OCI-LY7 (cell line): ENCODE measurements at regions not wholly inside any gene's neighbourhood (a gene's known extent, or its start where the extent isn't known, plus 50 kb on each side); places are given as distances from the start of the nearest gene placed in this dataset.

Experiments used
- BruUV-seq: library from RNA; stranded (reverse); fragments of 400-500 nt; replicated peaks from 2 replicates; lab custom pipeline; 2021; lab: Mats Ljungman, UMichigan
- CTCF ChIA-PET: fragments of 300-600 bp; sonication (Branson Sonifier 250); formaldehyde crosslinking; loops from one replicate; lab custom pipeline; 2022; ENCODE audit warnings: antibody characterized with exemption; ENCODE audit not compliant: unreplicated experiment; lab: Charles Lee
- POLR2A ChIA-PET: fragments of 300-600 bp; sonication (Branson Sonifier 250); formaldehyde crosslinking; loops from one replicate; lab custom pipeline; 2022; ENCODE audit warnings: antibody characterized with exemption; lab: Charles Lee
- DNase-seq: peaks from one replicate; pipeline ENCODE4 v3.0.0-alpha.2; 2015; ENCODE audit warnings: low spot score
- H2AFZ ChIP-seq: fragments of 200-600 bp; sonication (generic), shearing (Covaris generic); 2 replicates; pipeline ENCODE4 v1.6.1; 2014; ENCODE audit warnings: mild to moderate bottlenecking, antibody characterized with exemption, low read length, moderate library complexity
- H3K27ac ChIP-seq: fragments of 200-600 bp; sonication (generic); 2 replicates; pipeline ENCODE4 v1.5.1; 2014; ENCODE audit warnings: mixed run types, low read depth, mild to moderate bottlenecking, moderate library complexity, low read length, inconsistent platforms; ENCODE audit not compliant: poor library complexity, severe bottlenecking
- H3K36me3 ChIP-seq: fragments of 200-600 bp; sonication (generic); 2 replicates; pipeline ENCODE4 v1.6.1; 2014; ENCODE audit warnings: mild to moderate bottlenecking, antibody characterized with exemption, low read length, moderate library complexity, mixed read lengths; ENCODE audit not compliant: insufficient read depth
- H3K4me1 ChIP-seq: fragments of 200-600 bp; sonication (generic); 2 replicates; pipeline ENCODE4 v1.5.1; 2014; ENCODE audit warnings: mild to moderate bottlenecking, low read length; ENCODE audit not compliant: insufficient read depth, poor library complexity, severe bottlenecking
- H3K4me2 ChIP-seq: fragments of 200-600 bp; sonication (generic); 2 replicates; pipeline ENCODE4 v1.6.1; 2014; ENCODE audit warnings: mild to moderate bottlenecking, low read length
- H3K4me3 ChIP-seq: fragments of 200-600 bp; sonication (generic); 2 replicates; pipeline ENCODE4 v1.5.1; 2014; ENCODE audit warnings: mild to moderate bottlenecking, low read depth, low read length; ENCODE audit not compliant: poor library complexity, severe bottlenecking
- H3K79me2 ChIP-seq: fragments of 200-600 bp; sonication (generic); 2 replicates; pipeline ENCODE4 v1.6.1; 2016; ENCODE audit warnings: low read depth, mild to moderate bottlenecking, low read length, moderate library complexity, mixed read lengths; ENCODE audit not compliant: insufficient read depth
- H3K9me2 ChIP-seq: fragments of 200-600 bp; sonication (generic); 2 replicates; pipeline ENCODE4 v1.6.1; 2016; ENCODE audit warnings: mild to moderate bottlenecking, low read length, mixed read lengths; ENCODE audit not compliant: insufficient read depth
- H3K9me3 ChIP-seq: fragments of 200-600 bp; sonication (generic); 2 replicates; pipeline ENCODE4 v1.6.1; 2014; ENCODE audit warnings: mild to moderate bottlenecking, mixed run types, low read length, mixed read lengths
- H4K20me1 ChIP-seq: fragments of 200-600 bp; sonication (generic); 2 replicates; pipeline ENCODE4 v1.6.1; 2014; ENCODE audit warnings: mild to moderate bottlenecking, antibody characterized with exemption, low read length, moderate library complexity, mixed read lengths; ENCODE audit not compliant: insufficient read depth
- EZH2phosphoT487 ChIP-seq: fragments of 200-600 bp; sonication (generic); IDR thresholded peaks from 2 replicates; pipeline ENCODE4 v1.6.1; 2018; ENCODE audit warnings: low read depth, borderline replicate concordance, mild to moderate bottlenecking, mixed run types, antibody characterized with exemption, low read length, moderate library complexity, mixed read lengths
- intact Hi-C: fragments of 100-400 bp; cut with micrococcal nuclease; formaldehyde crosslinking; loops from one replicate; pipeline ENCODE4 v1.10.0; 2022; ENCODE audit not compliant: unreplicated experiment
- TF ChIP-seq, protein P1 (sequence below): fragments of 200-600 bp; sonication (generic); conservative IDR thresholded peaks from 2 replicates; pipeline ENCODE4 v1.5.1; 2014; ENCODE audit warnings: mild to moderate bottlenecking, antibody characterized with exemption, low read length, moderate library complexity, mixed read lengths

DNA sequence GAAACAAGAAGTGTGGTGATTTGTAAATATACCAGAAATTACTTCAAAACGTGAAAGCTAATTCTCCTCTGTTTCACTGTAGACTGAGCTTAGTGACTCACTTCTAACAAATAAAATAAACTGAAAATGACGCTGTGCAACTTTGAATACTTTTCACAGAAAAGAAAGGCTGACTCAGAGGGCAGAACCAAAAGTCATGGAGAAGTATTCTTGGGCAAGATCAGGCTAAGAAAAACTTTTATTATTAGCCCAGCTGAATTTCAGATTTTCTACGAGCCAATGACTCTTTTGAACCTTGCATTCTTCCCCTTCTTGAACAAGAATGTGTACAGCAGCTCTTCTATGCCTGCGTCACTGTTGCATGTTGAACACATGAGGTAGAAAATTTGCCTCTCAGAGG lies 527.3 kb upstream of the GHITM start:
- DNase-seq = no peak
- no peaks in the 10 kb centered on the region for H3K36me3 ChIP-seq
- H2AFZ ChIP-seq = no peak overlapping the region
- H3K9me3 ChIP-seq = no peaks in the 10 kb centered on the region
- H3K4me3 ChIP-seq = no peak overlapping the region
- no peaks in the 10 kb centered on the region for H4K20me1 ChIP-seq
- H3K4me2 ChIP-seq = no peak overlapping the region
- TF ChIP-seq, protein P1, sequence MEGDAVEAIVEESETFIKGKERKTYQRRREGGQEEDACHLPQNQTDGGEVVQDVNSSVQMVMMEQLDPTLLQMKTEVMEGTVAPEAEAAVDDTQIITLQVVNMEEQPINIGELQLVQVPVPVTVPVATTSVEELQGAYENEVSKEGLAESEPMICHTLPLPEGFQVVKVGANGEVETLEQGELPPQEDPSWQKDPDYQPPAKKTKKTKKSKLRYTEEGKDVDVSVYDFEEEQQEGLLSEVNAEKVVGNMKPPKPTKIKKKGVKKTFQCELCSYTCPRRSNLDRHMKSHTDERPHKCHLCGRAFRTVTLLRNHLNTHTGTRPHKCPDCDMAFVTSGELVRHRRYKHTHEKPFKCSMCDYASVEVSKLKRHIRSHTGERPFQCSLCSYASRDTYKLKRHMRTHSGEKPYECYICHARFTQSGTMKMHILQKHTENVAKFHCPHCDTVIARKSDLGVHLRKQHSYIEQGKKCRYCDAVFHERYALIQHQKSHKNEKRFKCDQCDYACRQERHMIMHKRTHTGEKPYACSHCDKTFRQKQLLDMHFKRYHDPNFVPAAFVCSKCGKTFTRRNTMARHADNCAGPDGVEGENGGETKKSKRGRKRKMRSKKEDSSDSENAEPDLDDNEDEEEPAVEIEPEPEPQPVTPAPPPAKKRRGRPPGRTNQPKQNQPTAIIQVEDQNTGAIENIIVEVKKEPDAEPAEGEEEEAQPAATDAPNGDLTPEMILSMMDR = no peak
- no peak for TF ChIP-seq EZH2phosphoT487
- ChIA-PET POLR2A (interaction anchor here (0.5 kb wide), 1 partner anchor 185 kb away, joined by 4 read pairs; no protein-coding TSS in a partner anchor), CTCF (no interaction called here)
- H3K4me1 ChIP-seq = no peaks in the 10 kb centered on the region
- intact Hi-C loops = no loop called here
- H3K27ac ChIP-seq = no peak overlapping the region
- no peaks in the 10 kb centered on the region for H3K9me2 ChIP-seq
- BruUV-seq = no TSS peak
- H3K79me2 ChIP-seq = no peaks in the 10 kb centered on the region

DNA sequence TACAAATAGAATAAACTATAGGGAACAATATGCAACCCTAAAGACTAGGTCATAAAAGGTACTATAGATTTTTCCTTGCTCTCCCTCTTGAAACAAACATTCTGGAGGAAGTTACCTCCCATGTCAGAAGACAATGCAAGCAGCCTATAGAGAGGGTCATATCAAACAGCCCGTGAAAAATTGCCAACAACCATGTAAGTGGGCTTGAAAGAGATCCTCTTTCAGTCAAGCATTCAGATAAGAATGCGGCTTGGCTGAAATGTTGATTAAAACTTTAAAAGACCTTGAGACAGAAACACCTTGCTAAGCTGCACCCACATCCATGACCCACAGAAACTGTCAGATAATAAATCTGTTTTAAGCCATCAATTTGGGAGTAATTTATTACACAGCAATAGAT lies 526.6 kb upstream of the GHITM start:
- Histone ChIP-seq H3K4me1 (no peaks in the 10 kb centered on the region), H3K27ac (no peak overlapping the region), H3K9me2 (no peaks in the 10 kb centered on the region), H3K4me2 (no peak overlapping the region), H2AFZ (no peak overlapping the region), H3K9me3 (no peaks in the 10 kb centered on the region), H4K20me1 (no peaks in the 10 kb centered on the region), H3K79me2 (no peaks in the 10 kb centered on the region), H3K36me3 (no peaks in the 10 kb centered on the region), H3K4me3 (no peak overlapping the region)
- intact Hi-C loops = no loop called here
- ChIA-PET CTCF (no interaction called here), POLR2A (no interaction called here)
- no TSS peak for BruUV-seq
- no peak for DNase-seq
- TF ChIP-seq, protein P1 = no peak
- TF ChIP-seq EZH2phosphoT487 = no peak

DNA sequence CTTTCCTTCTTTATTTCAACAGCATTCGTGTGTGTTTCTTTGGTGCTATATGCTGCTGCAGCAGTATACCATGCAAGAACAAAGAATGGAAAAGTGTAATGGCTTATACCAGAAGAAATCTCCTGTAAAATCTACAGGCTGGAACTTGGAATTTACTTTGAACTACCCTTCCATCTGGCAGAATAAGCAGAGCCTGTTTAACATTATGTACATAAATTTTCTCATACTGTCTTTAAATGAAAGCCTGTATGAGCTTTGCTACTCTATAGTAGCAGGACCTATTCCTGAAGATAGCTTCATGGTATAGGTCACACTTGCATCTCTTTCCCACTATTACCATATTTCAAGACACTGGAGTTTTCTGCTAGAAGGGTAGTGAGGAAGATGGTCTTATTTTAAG lies 522.1 kb upstream of the GHITM start:
- no peak overlapping the region for H2AFZ ChIP-seq
- no TSS peak for BruUV-seq
- ChIA-PET POLR2A (no interaction called here), CTCF (no interaction called here)
- H3K79me2 ChIP-seq = no peaks in the 10 kb centered on the region
- no peaks in the 10 kb centered on the region for H3K9me2 ChIP-seq
- H3K4me2 ChIP-seq = no peak overlapping the region
- H3K9me3 ChIP-seq = no peaks in the 10 kb centered on the region
- no peak for DNase-seq
- H3K36me3 ChIP-seq = no peaks in the 10 kb centered on the region
- intact Hi-C loops = no loop called here
- no peak overlapping the region for H3K4me3 ChIP-seq
- H3K4me1 ChIP-seq = no peaks in the 10 kb centered on the region
- no peak for TF ChIP-seq EZH2phosphoT487
- TF ChIP-seq, protein P1 = no peak
- no peaks in the 10 kb centered on the region for H4K20me1 ChIP-seq
- no peak overlapping the region for H3K27ac ChIP-seq
